ENCODE measurements at regions not wholly inside any gene's neighbourhood (a gene's known extent, or its start where the extent isn't known, plus 50 kb on each side); places are given as distances from the start of the nearest gene placed in this dataset.

DNA sequence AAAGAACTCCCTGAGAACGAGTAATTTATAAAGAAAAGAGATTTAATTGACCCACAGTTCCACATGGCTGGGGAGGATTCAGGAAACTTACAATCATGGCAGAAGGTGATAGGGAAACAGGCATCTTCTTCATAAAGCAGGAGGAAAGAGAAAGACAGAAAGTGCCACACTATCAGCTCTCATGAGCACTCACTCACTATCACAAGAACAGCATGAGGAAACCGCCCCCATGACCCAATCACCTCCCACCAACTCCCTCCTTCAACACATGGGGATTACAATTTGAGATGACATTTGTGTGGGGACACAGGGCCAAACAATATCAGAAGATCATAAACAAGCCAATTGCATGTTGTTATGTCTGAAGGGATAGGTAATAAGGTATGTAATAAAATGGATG lies 935.9 kb upstream of the COX7C start:
- WGBS, 2 donors (ENCODE audit: low coverage in 1 of 2) = 60 to 63% methylated on average over 1 to 2 of the region's 2 CpGs
- Histone ChIP-seq H3K9me3 (no peaks in the 10 kb centered on the region), H3K4me1 (no peaks in the 10 kb centered on the region), H3K27me3 (no peaks in the 10 kb centered on the region), H3K4me3 (no peak overlapping the region), H3K36me3 (no peaks in the 10 kb centered on the region), H3K27ac (no peak overlapping the region)
- no peak for TF ChIP-seq POLR2AphosphoS5 (IDR thresholded peaks at IDR 0.05)
- TF ChIP-seq EP300 (IDR thresholded peaks at IDR 0.05) = no peak
- TF ChIP-seq POLR2A (IDR thresholded peaks at IDR 0.05) = no peak
- TF ChIP-seq, protein P1, sequence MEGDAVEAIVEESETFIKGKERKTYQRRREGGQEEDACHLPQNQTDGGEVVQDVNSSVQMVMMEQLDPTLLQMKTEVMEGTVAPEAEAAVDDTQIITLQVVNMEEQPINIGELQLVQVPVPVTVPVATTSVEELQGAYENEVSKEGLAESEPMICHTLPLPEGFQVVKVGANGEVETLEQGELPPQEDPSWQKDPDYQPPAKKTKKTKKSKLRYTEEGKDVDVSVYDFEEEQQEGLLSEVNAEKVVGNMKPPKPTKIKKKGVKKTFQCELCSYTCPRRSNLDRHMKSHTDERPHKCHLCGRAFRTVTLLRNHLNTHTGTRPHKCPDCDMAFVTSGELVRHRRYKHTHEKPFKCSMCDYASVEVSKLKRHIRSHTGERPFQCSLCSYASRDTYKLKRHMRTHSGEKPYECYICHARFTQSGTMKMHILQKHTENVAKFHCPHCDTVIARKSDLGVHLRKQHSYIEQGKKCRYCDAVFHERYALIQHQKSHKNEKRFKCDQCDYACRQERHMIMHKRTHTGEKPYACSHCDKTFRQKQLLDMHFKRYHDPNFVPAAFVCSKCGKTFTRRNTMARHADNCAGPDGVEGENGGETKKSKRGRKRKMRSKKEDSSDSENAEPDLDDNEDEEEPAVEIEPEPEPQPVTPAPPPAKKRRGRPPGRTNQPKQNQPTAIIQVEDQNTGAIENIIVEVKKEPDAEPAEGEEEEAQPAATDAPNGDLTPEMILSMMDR (IDR thresholded peaks at IDR 0.05) = no peak
- no peak for ATAC-seq

DNA sequence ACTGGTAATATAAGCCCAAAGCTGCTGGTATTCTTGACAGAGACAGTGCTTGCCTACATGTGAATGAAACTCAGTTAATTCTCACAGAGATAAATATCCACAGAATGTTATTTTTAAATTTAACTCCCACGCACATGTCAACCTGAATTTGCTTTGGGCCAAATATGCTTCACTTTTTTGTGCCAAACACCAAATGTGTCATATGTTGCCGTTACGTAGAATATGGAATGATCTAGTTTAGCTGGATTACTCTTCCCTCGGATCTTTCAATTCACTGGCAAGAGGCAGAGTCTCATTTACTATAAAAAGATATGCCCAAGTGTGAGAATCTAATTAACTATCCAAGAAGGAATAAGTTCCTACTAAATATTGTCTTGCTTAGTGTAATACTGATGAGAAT lies 933.4 kb upstream of the COX7C start:
- Histone ChIP-seq H3K27ac (no peak overlapping the region), H3K27me3 (no peaks in the 10 kb centered on the region), H3K9me3 (no peaks in the 10 kb centered on the region), H3K4me1 (no peaks in the 10 kb centered on the region), H3K4me3 (no peak overlapping the region), H3K36me3 (no peaks in the 10 kb centered on the region)
- TF ChIP-seq EP300 (IDR thresholded peaks at IDR 0.05) = no peak
- TF ChIP-seq, protein P1 (IDR thresholded peaks at IDR 0.05) = no peak
- TF ChIP-seq POLR2AphosphoS5 (IDR thresholded peaks at IDR 0.05) = no peak
- TF ChIP-seq POLR2A (IDR thresholded peaks at IDR 0.05) = no peak
- 57 to 65% methylated on average over 4 of the region's 4 CpGs for WGBS, 2 donors (ENCODE audit: low coverage in 1 of 2)
- ATAC-seq = no peak

DNA sequence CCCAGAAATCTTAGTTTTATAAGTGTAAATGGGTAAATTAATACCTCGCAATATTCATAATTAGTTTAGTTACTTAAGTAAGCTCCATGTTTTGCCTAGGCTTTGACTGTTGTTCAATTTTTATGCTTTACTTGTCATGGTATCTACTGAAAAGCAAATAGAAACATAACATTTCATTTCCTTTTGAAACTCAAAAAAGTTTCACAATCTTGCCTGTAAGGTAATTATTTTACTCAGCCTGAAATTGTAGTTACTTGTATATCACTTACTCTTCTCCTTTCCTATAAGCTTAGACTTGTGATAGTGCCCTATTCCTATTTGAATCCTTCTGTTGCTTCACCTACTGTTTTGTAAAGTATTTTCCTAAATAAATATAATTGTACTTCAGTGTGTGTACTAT lies 914.4 kb upstream of the COX7C start:
- WGBS, 2 donors (ENCODE audit: low coverage in 1 of 2) = 100% methylated on average over 1 of the region's 1 CpG
- Histone ChIP-seq H3K4me3 (no peak overlapping the region), H3K36me3 (no peaks in the 10 kb centered on the region), H3K9me3 (no peaks in the 10 kb centered on the region), H3K27me3 (no peaks in the 10 kb centered on the region), H3K27ac (no peak overlapping the region), H3K4me1 (no peaks in the 10 kb centered on the region)
- TF ChIP-seq EP300 (IDR thresholded peaks at IDR 0.05) (no peak), POLR2AphosphoS5 (IDR thresholded peaks at IDR 0.05) (no peak), POLR2A (IDR thresholded peaks at IDR 0.05) (no peak)
- TF ChIP-seq, protein P1 (IDR thresholded peaks at IDR 0.05) = no peak
- ATAC-seq = no peak

DNA sequence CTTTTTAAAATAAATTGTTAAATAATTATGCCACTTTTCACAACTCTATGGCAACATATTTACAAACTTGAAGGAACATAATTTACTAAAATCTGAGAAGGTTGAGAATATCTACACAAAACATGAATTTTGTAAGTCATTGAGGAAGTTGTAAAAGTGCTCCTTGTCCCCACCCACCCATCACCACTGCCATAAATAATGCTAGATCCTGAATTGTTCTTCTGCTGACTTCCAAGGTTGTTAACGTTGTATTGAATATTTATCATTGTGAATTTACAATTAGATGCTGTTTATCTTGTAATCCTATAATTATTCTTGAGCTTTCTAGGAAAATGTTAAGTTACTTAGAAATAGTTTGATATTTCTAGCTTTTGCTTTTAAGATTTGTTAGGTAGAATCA lies 908.0 kb upstream of the COX7C start:
- 31 to 45% methylated on average over 1 of the region's 1 CpG for WGBS, 2 donors (ENCODE audit: low coverage in 1 of 2)
- ATAC-seq = no peak
- H3K27me3 ChIP-seq = no peaks in the 10 kb centered on the region
- H3K27ac ChIP-seq = no peak overlapping the region
- no peak overlapping the region for H3K4me3 ChIP-seq
- no peaks in the 10 kb centered on the region for H3K9me3 ChIP-seq
- H3K4me1 ChIP-seq = no peaks in the 10 kb centered on the region
- TF ChIP-seq, protein P1 (IDR thresholded peaks at IDR 0.05) = no peak
- TF ChIP-seq EP300 (IDR thresholded peaks at IDR 0.05) (no peak), POLR2AphosphoS5 (IDR thresholded peaks at IDR 0.05) (no peak), POLR2A (IDR thresholded peaks at IDR 0.05) (no peak)
- no peaks in the 10 kb centered on the region for H3K36me3 ChIP-seq

DNA sequence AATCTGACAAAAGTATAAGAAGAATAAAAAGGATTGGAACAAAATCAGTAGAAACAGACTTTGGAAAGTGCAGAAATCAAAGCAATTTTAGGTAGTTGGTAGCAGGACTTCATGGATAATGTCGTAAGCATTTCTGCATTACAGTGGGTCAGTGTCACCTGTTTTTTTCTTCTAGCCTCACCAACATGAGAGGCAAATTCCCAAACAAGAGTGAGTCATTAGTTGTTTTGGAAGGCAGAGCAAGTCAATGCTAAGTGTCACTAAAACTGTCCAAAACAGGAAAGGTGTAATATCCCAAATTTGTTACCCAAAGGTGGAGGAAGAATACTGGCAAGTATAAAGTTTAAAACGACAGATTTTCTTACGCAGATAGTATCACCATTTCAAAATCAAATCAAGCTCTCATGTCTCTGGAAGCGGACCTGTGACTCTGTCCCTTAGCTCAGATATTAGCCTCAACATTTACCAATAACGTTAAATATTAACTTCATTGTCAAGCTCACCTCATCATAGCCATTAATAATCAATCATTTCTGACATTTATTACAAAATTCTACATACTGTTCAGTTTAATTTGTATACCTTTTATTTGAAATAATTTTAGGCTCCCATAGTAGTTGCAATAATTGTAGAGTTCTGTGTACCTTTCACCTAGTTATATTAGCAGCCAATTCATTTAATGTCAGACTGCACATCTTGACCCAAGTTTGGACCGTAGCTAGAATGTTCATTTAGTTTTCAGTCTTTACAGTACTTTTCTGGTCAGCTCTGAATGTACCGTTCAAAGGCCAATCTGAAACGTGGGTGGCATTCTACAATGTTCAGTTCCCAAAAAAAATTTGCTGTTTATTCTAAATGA lies 901.2 kb upstream of the COX7C start:
- no peak for TF ChIP-seq POLR2AphosphoS5 (IDR thresholded peaks at IDR 0.05)
- TF ChIP-seq POLR2A (IDR thresholded peaks at IDR 0.05) = no peak
- no peak for TF ChIP-seq EP300 (IDR thresholded peaks at IDR 0.05)
- ATAC-seq = no peak
- Histone ChIP-seq H3K4me3 (no peak overlapping the region), H3K36me3 (no peaks in the 10 kb centered on the region), H3K27me3 (no peaks in the 10 kb centered on the region), H3K27ac (no peak overlapping the region), H3K9me3 (no peaks in the 10 kb centered on the region), H3K4me1 (no peaks in the 10 kb centered on the region)
- 71 to 83% methylated on average over 7 to 8 of the region's 8 CpGs for WGBS, 2 donors (ENCODE audit: low coverage in 1 of 2)

All from gastroesophageal sphincter (tissue), 4 donors.